Psoas muscle (tissue), 7 donors: ENCODE measurements at regions not wholly inside any gene's neighbourhood (a gene's known extent, or its start where the extent isn't known, plus 50 kb on each side); places are given as distances from the start of the nearest gene placed in this dataset.

Experiments
- ATAC-seq, 4 donors: fragments of 200-7000 bp; cut with Tn5 transposase; one replicate each; pipeline ENCODE4 v1.9.1; 2020; ENCODE audit warnings: moderate library complexity in 3 of 4, mild to moderate bottlenecking in 2 of 4
- DNase-seq, 2 donors: peaks; one replicate each; pipeline ENCODE4 v3.0.0-alpha.2; 2020
- H3K27ac ChIP-seq: fragments of 200-600 bp; one replicate; pipeline ENCODE4 v1.8.0; 2022
- H3K27me3 ChIP-seq, 3 donors: fragments of 200-600 bp in 1 of 3; one replicate each; pipeline versions ENCODE4 v1.6.1 to v1.8.0; 2013 to 2022; ENCODE audit warnings: low read length in 2 of 3, mild to moderate bottlenecking in 2 of 3, moderate library complexity in 1 of 3; ENCODE audit not compliant: insufficient read depth in 3 of 3
- H3K36me3 ChIP-seq, 2 donors: fragments of 200-600 bp in 1 of 2; one replicate each; pipeline versions ENCODE4 v1.6.1 to v1.8.0; 2013 to 2022; ENCODE audit warnings: low read depth in 1 of 2, mild to moderate bottlenecking in 1 of 2, moderate library complexity in 1 of 2; ENCODE audit not compliant: insufficient read depth in 1 of 2
- H3K4me1 ChIP-seq: fragments of 200-600 bp; one replicate; pipeline ENCODE4 v1.8.0; 2022
- H3K4me3 ChIP-seq: fragments of 200-600 bp; one replicate; pipeline ENCODE4 v1.8.0; 2022; ENCODE audit warnings: mild to moderate bottlenecking
- H3K9me3 ChIP-seq: fragments of 200-600 bp; one replicate; pipeline ENCODE4 v1.8.0; 2022
- WGBS, 3 donors: extraction: QIAGEN DNeasy Blood & Tissue Kit; methylation state at CpG; one replicate each; pipeline versions ENCODE4 v1.1.6 to v1.1.7; 2013; 5-methylcytosine and 5-hydroxymethylcytosine counted together
- intact Hi-C, 2 donors: fragments of 100-400 bp; cut with DNase I; formaldehyde crosslinking; loops; one replicate each; pipeline versions ENCODE4 v1.11.0 to v1.14.2; 2022
- TF ChIP-seq, protein P1 (sequence below): fragments of 200-600 bp; IDR thresholded peaks from one replicate; pipeline ENCODE4 v1.8.0; 2022; ENCODE audit warnings: antibody characterized with exemption
- donor health status: healthy with polysubstance abuse.
- donor health status: DM: no; HTN: no; CAD: no; lungs with moderate emphysema.
- donor health status: Bipolar disorder and iron deficiency.
- donor health status: healthy.
- donor health status: DM: yes; HTN: yes; CAD: no.
- donor health status: DM: no; HTN: no; CAD: no.
- donor health status: DM: yes; HTN: yes; CAD: no.

DNA sequence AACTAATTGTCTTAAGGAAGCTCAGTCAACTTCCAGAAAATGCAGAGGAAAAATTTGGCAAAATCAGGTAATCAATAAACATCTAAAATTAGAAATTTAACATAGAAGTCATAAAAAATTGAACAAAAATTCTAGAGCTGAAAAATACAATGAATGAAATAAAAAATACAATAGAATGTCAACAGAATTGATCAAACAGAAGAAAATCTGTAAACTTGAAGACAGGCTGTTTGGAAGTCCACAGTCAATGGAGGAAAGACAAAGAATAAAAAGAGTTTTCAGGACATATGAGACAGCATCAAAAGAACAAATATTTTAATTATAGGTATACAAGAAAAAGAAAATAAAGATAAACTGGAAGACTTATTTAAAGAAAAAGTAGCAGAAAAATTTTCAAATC lies 469.0 kb downstream of the RWDD3 start:
- ATAC-seq = no peak
- peaks cover 30% of the 10 kb centered on the region for H3K9me3 ChIP-seq
- no peak for DNase-seq
- intact Hi-C loops = no loop called here
- H3K27me3 ChIP-seq = no peaks in the 10 kb centered on the region
- no peaks in the 10 kb centered on the region for H3K36me3 ChIP-seq
- TF ChIP-seq, protein P1, sequence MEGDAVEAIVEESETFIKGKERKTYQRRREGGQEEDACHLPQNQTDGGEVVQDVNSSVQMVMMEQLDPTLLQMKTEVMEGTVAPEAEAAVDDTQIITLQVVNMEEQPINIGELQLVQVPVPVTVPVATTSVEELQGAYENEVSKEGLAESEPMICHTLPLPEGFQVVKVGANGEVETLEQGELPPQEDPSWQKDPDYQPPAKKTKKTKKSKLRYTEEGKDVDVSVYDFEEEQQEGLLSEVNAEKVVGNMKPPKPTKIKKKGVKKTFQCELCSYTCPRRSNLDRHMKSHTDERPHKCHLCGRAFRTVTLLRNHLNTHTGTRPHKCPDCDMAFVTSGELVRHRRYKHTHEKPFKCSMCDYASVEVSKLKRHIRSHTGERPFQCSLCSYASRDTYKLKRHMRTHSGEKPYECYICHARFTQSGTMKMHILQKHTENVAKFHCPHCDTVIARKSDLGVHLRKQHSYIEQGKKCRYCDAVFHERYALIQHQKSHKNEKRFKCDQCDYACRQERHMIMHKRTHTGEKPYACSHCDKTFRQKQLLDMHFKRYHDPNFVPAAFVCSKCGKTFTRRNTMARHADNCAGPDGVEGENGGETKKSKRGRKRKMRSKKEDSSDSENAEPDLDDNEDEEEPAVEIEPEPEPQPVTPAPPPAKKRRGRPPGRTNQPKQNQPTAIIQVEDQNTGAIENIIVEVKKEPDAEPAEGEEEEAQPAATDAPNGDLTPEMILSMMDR = no peak
- H3K4me1 ChIP-seq = no peaks in the 10 kb centered on the region
- H3K4me3 ChIP-seq = no peak overlapping the region
- H3K27ac ChIP-seq = no peak overlapping the region

DNA sequence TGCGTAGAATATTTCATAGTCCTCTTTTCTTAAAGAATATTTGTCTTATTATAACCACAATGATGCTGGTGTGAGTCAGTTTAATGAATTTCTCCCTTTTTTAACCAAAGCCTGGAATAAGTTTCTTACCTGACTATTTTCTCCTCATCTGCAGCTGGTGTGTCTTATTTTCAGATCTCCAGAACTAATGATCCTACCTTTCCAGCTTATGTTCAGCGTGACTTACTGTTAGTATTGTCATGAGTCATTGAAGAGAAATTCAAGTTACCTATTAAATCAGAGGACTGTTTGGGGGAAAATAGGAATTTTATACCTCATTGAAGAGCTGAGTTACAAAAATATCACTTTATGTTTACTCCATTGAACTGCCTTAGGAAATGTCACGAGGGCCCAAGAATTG lies 482.1 kb downstream of the RWDD3 start:
- Histone ChIP-seq H3K9me3 (no peaks in the 10 kb centered on the region), H3K27ac (no peak overlapping the region), H3K4me1 (no peaks in the 10 kb centered on the region), H3K36me3 (no peaks in the 10 kb centered on the region), H3K4me3 (no peak overlapping the region), H3K27me3 (no peaks in the 10 kb centered on the region)
- no peak for DNase-seq
- TF ChIP-seq, protein P1 = no peak
- intact Hi-C loops = no loop called here
- ATAC-seq = no peak
- 71 to 85% (median 82%) methylated on average over 3 of the region's 3 CpGs for WGBS, 3 donors

DNA sequence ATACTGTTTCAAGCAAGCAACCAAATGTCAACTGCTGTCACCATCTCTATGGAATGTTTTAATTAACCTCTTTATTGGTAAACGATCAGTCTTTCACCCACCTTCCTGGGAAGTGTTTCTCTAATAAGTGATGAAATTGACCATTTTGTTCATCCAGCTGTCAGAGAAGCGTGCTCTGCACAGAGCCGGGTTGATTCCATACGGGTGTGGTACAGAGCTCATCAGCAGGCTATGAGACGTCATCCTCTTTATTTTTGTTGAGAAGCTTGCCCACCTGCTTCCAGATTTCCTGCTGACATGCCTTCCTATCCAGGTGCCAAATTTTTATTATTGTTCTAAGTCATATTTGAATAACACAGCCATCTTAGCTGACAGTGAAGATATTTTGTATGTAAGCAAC lies 482.5 kb downstream of the RWDD3 start:
- TF ChIP-seq, protein P1 = no peak
- Histone ChIP-seq H3K27ac (no peak overlapping the region), H3K27me3 (no peaks in the 10 kb centered on the region), H3K36me3 (no peaks in the 10 kb centered on the region), H3K4me1 (no peaks in the 10 kb centered on the region), H3K9me3 (no peaks in the 10 kb centered on the region), H3K4me3 (no peak overlapping the region)
- DNase-seq (no peak), ATAC-seq (no peak)
- intact Hi-C loops = no loop called here
- 50 to 62% (median 52%) methylated on average over 5 of the region's 5 CpGs for WGBS, 3 donors

DNA sequence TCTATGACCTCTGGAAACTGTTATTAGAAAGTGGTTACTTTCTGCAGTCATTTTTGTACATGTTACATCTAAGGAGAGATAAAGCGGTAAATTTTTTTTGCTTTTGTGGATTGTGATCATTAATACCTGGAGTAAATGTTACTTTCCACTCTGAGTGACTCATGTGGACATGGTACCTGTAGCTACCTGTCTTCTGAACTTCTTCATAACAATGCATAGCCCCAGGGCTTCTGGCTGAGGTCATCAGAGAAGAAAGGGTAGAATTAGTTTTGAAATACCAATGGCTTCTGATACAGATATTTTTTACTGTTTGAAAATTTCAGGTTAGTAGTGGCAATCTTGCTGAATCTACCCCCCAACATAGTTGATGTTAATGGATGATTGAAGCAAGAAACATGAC lies 489.3 kb downstream of the RWDD3 start:
- DNase-seq (no peak), ATAC-seq (no peak)
- TF ChIP-seq, protein P1 = no peak
- H3K27ac ChIP-seq = no peak overlapping the region
- H3K4me3 ChIP-seq = no peak overlapping the region
- WGBS, 3 donors = 84 to 96% (median 87%) methylated on average over 1 of the region's 1 CpG
- no peaks in the 10 kb centered on the region for H3K9me3 ChIP-seq
- H3K4me1 ChIP-seq = no peaks in the 10 kb centered on the region
- no peaks in the 10 kb centered on the region for H3K36me3 ChIP-seq
- no peaks in the 10 kb centered on the region for H3K27me3 ChIP-seq
- intact Hi-C loops = no loop called here

DNA sequence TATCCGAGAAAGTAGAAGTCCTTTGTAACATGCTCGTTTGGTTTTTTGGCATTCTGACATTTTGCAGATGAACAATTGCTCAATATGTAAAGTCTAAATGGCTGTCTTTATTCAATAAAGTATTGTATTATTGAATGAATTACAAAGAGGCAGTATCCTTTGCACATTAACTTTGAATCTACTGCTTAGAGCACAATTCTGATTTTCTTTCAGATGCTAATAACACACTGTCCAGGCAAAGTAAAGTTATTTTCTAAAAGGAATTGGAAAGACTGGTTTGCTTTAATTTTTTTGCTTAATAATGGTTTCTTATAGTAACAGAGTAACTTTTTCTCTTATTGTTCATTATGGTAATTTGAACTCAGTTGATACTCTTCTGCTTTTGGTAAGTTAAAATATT lies 494.8 kb downstream of the RWDD3 start:
- intact Hi-C loops = no loop called here
- ATAC-seq (no peak), DNase-seq (no peak)
- H3K4me1 ChIP-seq = no peaks in the 10 kb centered on the region
- no peak overlapping the region for H3K4me3 ChIP-seq
- no peaks in the 10 kb centered on the region for H3K36me3 ChIP-seq
- no peaks in the 10 kb centered on the region for H3K27me3 ChIP-seq
- TF ChIP-seq, protein P1 = no peak
- no peak overlapping the region for H3K27ac ChIP-seq
- WGBS, 3 donors = 75 to 82% (median 77%) methylated on average over 2 of the region's 2 CpGs
- no peaks in the 10 kb centered on the region for H3K9me3 ChIP-seq
